Activated CD4-positive, alpha-beta T cell treated with anti-CD3 and anti-CD28 coated beads, Interleukin-2, amount 50 U/mL, for 1 hour (primary cell): ENCODE measurements at regions not wholly inside any gene's neighbourhood (a gene's known extent, or its start where the extent isn't known, plus 50 kb on each side); places are given as distances from the start of the nearest gene placed in this dataset.
A peak's percentile ranks its signal among the peaks of the same experiment; 100 is the strongest.

Experiments used
- DNase-seq: peaks from one replicate; pipeline ENCODE4 v3.0.0-alpha.2; 2020

- DNase-seq, result no peak
Measured at GRCh38 chr10:7507887-7508726, 97.3 kb upstream of the SFMBT2 start.

GRCh38 chr10:7506571-7506970, 95.7 kb upstream of the SFMBT2 start:
- no peak for DNase-seq

GRCh38 chr10:7505196-7505595, 94.4 kb upstream of the SFMBT2 start:
- DNase-seq, result no peak

GRCh38 chr10:7503190-7503589, 92.4 kb upstream of the SFMBT2 start:
- no peak for DNase-seq

GRCh38 chr10:7501157-7501556, 90.3 kb upstream of the SFMBT2 start:
- DNase-seq, result no peak

- DNase-seq, result no peak
Measured at GRCh38 chr10:7498111-7498510, 87.3 kb upstream of the SFMBT2 start.

GRCh38 chr10:7493996-7494395, 83.2 kb upstream of the SFMBT2 start:
- DNase-seq, result no peak

- no peak for DNase-seq
Measured at GRCh38 chr10:7492660-7493046, 81.8 kb upstream of the SFMBT2 start.

GRCh38 chr10:7491949-7492659, 81.3 kb upstream of the SFMBT2 start:
- DNase-seq, result no peak

- DNase-seq, result no peak
Measured at GRCh38 chr10:7491230-7491629, 80.4 kb upstream of the SFMBT2 start.

GRCh38 chr10:7488418-7488829, 77.6 kb upstream of the SFMBT2 start:
- DNase-seq, result no peak

GRCh38 chr10:7487528-7487927, 76.7 kb upstream of the SFMBT2 start:
- no peak for DNase-seq

- no peak for DNase-seq
Measured at GRCh38 chr10:7486528-7486927, 75.7 kb upstream of the SFMBT2 start.

GRCh38 chr10:7485799-7486198, 75.0 kb upstream of the SFMBT2 start:
- no peak for DNase-seq

GRCh38 chr10:7485244-7485556, 74.4 kb upstream of the SFMBT2 start:
- no peak for DNase-seq

GRCh38 chr10:7484456-7485243, 73.8 kb upstream of the SFMBT2 start:
- peak; percentile 48 for DNase-seq

GRCh38 chr10:7483848-7484247, 73.0 kb upstream of the SFMBT2 start:
- DNase-seq, result no peak

GRCh38 chr10:7482992-7483391, 72.2 kb upstream of the SFMBT2 start:
- DNase-seq, result no peak

- no peak for DNase-seq
Measured at GRCh38 chr10:7481368-7481765, 70.5 kb upstream of the SFMBT2 start.

GRCh38 chr10:7480742-7481367, 70.0 kb upstream of the SFMBT2 start:
- no peak for DNase-seq

GRCh38 chr10:7479861-7480598, 69.2 kb upstream of the SFMBT2 start:
- DNase-seq, result no peak

GRCh38 chr10:7478727-7479457, 68.1 kb upstream of the SFMBT2 start:
- DNase-seq, result no peak
